Gastroesophageal sphincter (tissue), 3 donors: ENCODE measurements at regions not wholly inside any gene's neighbourhood (a gene's known extent, or its start where the extent isn't known, plus 50 kb on each side); places are given as distances from the start of the nearest gene placed in this dataset.

Source experiments
- CTCF ChIP-seq, 4 experiments: fragments of 200-600 bp in 2 of 4; fragments of 450-650 bp in 2 of 4; sonication (generic) in 1 of 4; IDR thresholded peaks; one replicate each; pipeline ENCODE4 v1.5.1; 2017 to 2019; ENCODE audit warnings: antibody characterized with exemption in 4 of 4, mild to moderate bottlenecking in 2 of 4, moderate library complexity in 2 of 4
- EP300 ChIP-seq: sonication (generic); formaldehyde crosslinking; IDR thresholded peaks from one replicate; pipeline ENCODE4 v1.6.1; 2017; ENCODE audit warnings: antibody characterized with exemption, mild to moderate bottlenecking
- POLR2A ChIP-seq, 2 donors: fragments of 450-650 bp; IDR thresholded peaks; one replicate each; pipeline ENCODE4 v1.6.1; 2017; ENCODE audit warnings: antibody characterized with exemption in 2 of 2, mild to moderate bottlenecking in 2 of 2, moderate library complexity in 1 of 2
- POLR2AphosphoS5 ChIP-seq: sonication (generic); formaldehyde crosslinking; IDR thresholded peaks from one replicate; pipeline ENCODE4 v1.6.1; 2017; ENCODE audit warnings: antibody characterized with exemption

GRCh38 chr4:180990931-180991330 lies 1252.3 kb upstream of the TENM3 start:
- TF ChIP-seq CTCF (IDR thresholded peaks at IDR 0.05), result no peak
- TF ChIP-seq POLR2A (IDR thresholded peaks at IDR 0.05), result no peak
- no peak for TF ChIP-seq POLR2AphosphoS5
- no peak for TF ChIP-seq EP300
